ENCODE measurements at regions not wholly inside any gene's neighbourhood (a gene's known extent, or its start where the extent isn't known, plus 50 kb on each side); places are given as distances from the start of the nearest gene placed in this dataset.
"Not testable (repeated sequence)": the region's sequence is repeated elsewhere in the genome, so short reads cannot be mapped to it uniquely, and the experiment has no call there.

DNA sequence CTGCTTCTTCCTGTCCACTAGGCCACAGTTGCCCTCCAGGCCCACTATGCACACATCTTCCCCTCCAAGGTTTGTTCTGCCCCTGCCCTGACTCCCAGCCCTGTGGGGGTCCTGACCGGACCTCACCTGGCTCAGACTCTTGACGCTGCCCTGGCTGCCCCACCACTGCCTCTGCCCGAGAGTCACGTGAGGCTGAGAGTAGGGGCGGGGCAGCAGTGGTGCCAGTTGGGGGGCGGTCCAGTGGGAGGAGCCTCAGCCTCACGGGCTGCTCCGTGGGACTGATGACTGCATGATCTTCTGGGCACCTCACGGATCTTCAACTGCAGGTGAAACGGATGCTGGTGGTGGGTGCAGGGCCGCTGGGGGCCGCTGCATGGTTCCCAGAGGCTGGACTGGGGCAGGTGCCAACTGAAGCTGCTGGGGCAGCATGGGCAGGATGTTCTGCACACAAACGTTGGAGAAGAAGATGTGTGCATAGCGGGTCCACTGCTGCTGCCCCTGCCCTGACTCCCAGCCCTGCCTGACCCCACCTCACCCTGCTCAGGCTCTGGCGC is 77.6 kb downstream of the HHIPL2 start:
- not testable (repeated sequence) for DNase-seq (ENCODE audit: low read depth)

DNA sequence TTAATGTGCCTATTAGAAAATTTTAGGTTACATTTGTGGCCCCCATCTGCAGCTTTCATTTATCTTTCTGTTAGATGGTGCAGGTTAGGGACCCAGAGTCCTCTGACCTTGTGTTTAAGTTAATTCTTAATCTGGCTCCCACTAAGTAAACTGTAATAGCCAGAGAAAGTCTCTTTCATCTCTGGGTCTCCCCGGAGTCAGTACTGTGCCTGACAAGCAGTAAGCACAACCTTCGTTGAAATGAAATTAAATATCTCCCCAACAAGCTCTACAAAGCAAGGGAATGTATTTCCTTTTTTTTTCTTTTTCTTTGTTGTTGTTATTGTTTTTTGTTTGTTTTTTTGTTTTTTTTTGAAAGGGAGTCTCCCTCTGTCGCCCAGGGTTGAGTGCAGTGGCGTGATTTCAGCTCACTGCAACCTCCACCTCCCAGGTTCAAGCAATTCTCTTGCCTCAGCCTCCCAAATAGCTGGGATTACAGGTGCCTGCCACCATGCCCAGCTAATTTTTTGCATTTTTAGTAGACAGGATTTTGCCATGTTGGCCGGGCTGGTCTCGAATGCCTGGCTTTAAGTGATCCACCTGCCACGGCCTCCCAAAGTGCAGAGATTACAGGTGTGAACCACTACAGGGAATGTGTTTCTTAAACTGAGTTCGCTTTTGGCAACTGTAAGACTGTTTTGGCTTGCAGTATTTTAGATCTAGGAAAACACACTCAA is 81.6 kb downstream of the HHIPL2 start:
- DNase-seq (ENCODE audit: low read depth): no peak

- peak; percentile 65 for DNase-seq (ENCODE audit: low read depth)
Measured at GRCh38 chr1:222465211-222466041, 82.5 kb downstream of the HHIPL2 start.

GRCh38 chr1:222464841-222465210 is 83.1 kb downstream of the HHIPL2 start:
- DNase-seq (ENCODE audit: low read depth): peak; percentile 52

DNA sequence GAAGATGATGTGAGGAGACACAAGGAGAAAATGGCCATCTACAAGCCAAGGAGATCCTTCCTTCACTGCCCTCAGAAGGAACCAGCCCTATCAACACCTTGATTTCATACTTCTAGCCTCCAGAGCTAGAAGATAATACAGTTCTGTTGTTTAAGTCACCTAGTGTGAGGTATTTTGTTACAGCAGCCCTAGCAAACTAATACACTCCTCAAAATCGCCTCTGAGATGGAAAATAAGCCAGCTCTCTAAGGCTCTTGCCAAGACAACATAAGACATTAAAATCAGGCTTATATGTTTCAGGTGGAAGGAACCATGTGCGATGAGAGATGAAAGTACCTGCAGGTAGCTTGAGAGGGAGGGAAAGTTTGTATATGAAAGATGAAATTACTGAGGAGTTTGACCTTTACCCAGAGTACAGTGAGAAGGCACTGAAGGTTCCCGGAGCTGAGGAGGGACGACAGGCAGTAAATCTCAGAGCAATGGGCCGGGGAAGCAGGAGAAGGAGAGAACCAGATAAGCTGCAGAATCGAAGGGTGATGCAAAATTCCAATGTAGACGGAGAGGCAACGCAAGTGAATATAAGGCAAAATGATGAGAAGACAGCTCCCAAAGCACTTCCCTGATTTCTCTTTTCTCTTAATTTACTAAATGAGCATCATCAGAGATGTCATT is 84.7 kb downstream of the HHIPL2 start:
- DNase-seq (ENCODE audit: low read depth): no peak

- DNase-seq (ENCODE audit: low read depth): no peak
Measured at GRCh38 chr1:222462601-222463000, 85.3 kb downstream of the HHIPL2 start.

DNA sequence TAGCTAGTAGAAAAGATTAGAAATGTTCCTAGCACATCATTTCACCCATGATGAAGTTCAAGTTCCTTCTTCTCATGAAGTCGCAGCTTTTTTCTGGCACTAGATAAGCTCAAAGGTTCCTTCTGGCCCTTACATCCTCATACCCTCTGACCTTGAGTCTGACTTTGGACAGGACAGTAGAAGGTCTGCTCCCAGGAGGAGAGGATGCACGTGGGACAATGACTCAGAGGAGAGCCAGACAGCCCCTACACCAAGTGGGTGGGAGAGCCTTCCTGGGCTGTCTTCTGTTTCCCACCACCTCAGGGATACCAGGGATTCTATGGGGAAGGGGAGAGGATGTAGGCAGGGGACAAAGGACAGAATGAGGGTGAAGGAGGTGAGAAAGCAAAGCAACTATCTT is 86.0 kb downstream of the HHIPL2 start:
- no peak for DNase-seq (ENCODE audit: low read depth)

GRCh38 chr1:222459652-222460051 is 88.3 kb downstream of the HHIPL2 start:
- no peak for DNase-seq (ENCODE audit: low read depth)

DNA sequence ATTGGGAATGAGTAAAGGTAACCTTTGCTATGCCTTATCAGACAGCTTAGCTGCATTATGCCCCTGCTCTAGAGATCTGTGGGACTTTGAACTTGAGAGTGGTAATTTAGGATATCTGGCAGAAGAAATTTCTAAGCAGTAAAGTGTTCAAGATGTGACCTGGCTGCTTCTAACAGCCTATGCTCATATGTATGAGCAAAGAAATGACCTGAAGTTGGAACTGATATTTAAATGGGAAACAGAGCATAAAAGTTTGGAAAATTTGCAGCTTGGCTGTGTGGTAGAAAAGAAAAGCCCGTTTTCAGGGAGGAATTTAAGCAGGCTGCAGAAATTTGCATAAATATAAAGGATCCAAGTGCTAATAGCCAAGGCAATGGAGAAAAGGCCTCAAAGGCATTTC is 90.4 kb downstream of the HHIPL2 start:
- DNase-seq (ENCODE audit: low read depth): no peak

DNA sequence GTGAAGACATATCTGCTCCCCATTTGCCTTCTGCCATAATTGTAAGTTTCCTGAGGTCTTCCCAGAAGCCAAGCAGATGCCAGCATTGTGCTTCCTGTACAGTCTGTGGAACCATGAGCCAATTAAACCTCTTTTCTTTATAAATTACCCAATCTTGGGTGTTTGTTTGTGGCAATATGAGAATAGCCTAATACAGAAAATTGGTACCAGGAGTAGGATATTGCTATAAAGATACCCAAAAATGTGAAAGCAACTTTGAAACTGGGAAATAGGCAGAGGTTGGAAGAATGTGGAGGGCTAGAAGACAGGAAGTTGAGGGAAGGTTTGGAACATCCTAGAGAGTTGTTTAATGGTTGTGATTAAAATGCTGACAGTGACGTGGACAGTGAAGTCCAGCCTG is 90.8 kb downstream of the HHIPL2 start:
- DNase-seq (ENCODE audit: low read depth): no peak

GRCh38 chr1:222455188-222455879 is 92.6 kb downstream of the HHIPL2 start:
- peak; percentile 70 for DNase-seq (ENCODE audit: low read depth)

DNA sequence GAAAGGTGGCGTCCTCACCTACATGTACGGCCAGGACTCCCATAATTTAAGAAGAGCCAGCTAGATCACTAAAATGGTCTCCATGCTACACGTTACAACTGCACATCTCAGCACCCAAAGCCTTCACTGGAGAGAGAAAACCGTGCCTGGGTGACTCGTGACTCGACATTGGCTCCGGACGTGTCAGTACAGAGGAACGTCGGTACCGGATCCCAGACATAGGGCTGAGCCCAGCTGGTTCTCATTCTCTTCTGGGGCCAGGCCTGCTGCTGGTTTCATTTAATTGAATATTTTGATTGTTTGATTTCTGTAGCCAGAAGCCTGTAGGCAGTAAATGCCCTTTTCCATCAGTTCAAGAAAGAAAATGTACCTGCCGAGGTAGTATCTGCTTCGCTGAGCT is 93.1 kb downstream of the HHIPL2 start:
- no peak for DNase-seq (ENCODE audit: low read depth)

DNA sequence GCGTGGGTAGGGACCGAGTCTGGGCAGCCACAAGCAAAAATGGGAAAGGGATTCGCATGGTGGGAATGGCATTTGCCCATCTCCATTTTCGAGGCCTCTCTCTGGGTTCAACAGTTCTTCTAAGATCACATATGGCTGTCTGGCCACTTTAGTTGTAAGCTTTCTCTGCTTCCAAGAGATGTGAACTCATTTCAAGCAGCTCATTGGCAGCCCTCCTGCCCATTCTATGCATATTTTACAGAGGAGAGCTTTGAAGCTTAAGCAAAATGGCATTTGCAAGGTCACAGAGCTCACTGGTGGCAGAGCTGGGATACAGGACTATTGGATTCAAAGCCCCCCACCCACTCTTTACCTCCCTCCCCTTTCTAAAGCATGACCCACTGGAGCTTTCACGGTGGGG is 93.7 kb downstream of the HHIPL2 start:
- no peak for DNase-seq (ENCODE audit: low read depth)

DNA sequence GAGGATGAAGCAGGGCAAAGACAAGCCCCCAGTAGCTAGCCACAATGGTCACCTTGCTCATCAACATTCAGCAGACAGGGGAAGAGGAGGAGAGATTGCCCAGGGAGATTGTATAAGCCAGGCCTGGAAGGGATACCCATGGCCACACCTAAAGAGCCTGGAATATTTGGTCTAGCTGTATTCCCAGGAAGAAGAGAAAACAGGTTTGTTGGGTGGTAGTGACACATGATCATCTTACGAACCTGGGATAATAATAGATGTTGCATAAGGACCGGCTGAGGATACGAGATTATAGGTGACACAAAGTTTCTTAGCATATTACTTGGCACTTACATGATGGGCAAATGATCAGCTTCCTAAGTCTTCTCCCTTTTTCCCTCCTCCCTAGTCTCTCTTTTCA is 95.9 kb downstream of the HHIPL2 start:
- DNase-seq (ENCODE audit: low read depth): no peak

DNA sequence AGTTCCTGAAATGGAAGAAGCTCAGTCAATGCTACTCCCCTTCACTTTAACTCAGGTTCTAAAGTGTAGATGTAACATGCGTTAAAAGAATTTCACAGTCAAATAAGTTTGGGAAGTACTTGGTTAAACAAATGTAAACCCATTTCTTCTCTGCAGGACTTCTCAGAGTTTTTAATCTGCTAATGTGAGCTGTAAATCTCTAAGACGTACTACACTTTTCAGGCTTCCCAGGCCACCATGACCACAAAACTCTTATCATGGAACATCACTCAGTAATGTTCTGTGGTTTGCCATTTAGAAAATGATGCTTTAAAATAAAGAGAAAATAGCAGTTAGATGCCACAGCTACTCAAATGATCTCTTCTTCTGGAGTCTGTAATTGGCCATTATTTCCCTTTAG is 104.3 kb downstream of the HHIPL2 start:
- DNase-seq (ENCODE audit: low read depth): no peak

GRCh38 chr1:222441066-222441465 is 106.8 kb downstream of the HHIPL2 start:
- no peak for DNase-seq (ENCODE audit: low read depth)

DNA sequence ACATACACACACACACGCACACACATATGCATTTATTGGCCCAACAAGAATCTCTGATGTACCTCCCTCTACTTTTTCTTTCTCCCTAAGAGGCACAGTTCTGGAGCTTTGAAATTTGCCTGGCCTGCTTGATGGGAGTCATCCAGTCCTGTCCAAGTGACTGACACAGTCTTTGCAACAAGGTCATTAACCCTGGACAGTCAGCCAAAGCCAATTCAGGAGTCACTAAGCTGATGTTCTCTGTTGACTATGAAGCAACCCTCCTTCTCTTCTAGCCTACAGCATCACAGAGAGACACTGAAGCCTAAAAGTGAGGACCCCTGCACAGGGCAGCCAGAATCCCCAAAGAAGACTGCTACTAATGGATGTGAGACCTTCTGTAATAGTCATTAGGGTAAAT is 123.1 kb downstream of the HHIPL2 start:
- DNase-seq (ENCODE audit: low read depth): no peak

DNA sequence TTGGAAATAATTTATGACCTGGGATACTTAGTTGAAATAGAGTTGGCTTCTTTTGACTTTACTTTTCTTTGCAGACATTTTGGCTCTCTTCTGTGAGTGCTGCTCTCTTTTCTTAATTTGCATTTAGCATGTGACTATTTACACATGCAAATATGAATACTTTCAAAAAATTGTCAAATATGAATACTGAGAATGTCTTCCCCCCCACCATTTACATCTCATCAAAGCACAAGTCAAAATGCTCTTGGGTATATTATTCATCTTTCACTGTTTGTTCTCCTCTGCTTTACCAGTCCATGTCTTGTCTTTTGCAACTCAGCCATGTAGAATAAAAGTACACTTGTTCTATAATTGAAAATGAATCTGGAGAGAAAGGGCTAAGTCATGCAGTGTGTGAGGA is 126.5 kb downstream of the HHIPL2 start:
- no peak for DNase-seq (ENCODE audit: low read depth)

GRCh38 chr1:222420633-222421032 is 127.3 kb downstream of the HHIPL2 start:
- no peak for DNase-seq (ENCODE audit: low read depth)

- no peak for DNase-seq (ENCODE audit: low read depth)
Measured at GRCh38 chr1:222418654-222419053, 129.2 kb downstream of the HHIPL2 start.

- DNase-seq (ENCODE audit: low read depth): no peak
Measured at GRCh38 chr1:222417264-222417663, 130.6 kb downstream of the HHIPL2 start.

Data from activated T-helper 9 cell treated with anti-CD3 and anti-CD28 coated beads, Interleukin-2, amount 50 U/mL, for 16 hours (primary cell).